ENCODE measurements at regions not wholly inside any gene's neighbourhood (a gene's known extent, or its start where the extent isn't known, plus 50 kb on each side); places are given as distances from the start of the nearest gene placed in this dataset.

- DNase-seq (ENCODE audit: low spot score), result no peak
Measured at GRCh38 chr2:22596306-22596705, 788.7 kb upstream of the KLHL29 start.

- DNase-seq (ENCODE audit: low spot score), result no peak
Measured at GRCh38 chr2:22600156-22600555, 784.8 kb upstream of the KLHL29 start.

GRCh38 chr2:22600999-22601398 lies 784.0 kb upstream of the KLHL29 start:
- DNase-seq (ENCODE audit: low spot score), result no peak

- DNase-seq (ENCODE audit: low spot score), result no peak
Measured at GRCh38 chr2:22604136-22604535, 780.8 kb upstream of the KLHL29 start.

- no peak for DNase-seq (ENCODE audit: low spot score)
Measured at GRCh38 chr2:22616031-22616430, 768.9 kb upstream of the KLHL29 start.

- no peak for DNase-seq (ENCODE audit: low spot score)
Measured at GRCh38 chr2:22623620-22624019, 761.4 kb upstream of the KLHL29 start.

- DNase-seq (ENCODE audit: low spot score), result no peak
Measured at GRCh38 chr2:22626621-22627020, 758.4 kb upstream of the KLHL29 start.

- DNase-seq (ENCODE audit: low spot score), result no peak
Measured at GRCh38 chr2:22628221-22628620, 756.8 kb upstream of the KLHL29 start.

- DNase-seq (ENCODE audit: low spot score), result no peak
Measured at GRCh38 chr2:22628906-22629305, 756.1 kb upstream of the KLHL29 start.

- no peak for DNase-seq (ENCODE audit: low spot score)
Measured at GRCh38 chr2:22634167-22634566, 750.8 kb upstream of the KLHL29 start.

GRCh38 chr2:22656426-22656825 lies 728.6 kb upstream of the KLHL29 start:
- no peak for DNase-seq (ENCODE audit: low spot score)

- no peak for DNase-seq (ENCODE audit: low spot score)
Measured at GRCh38 chr2:22673529-22673928, 711.5 kb upstream of the KLHL29 start.

- no peak for DNase-seq (ENCODE audit: low spot score)
Measured at GRCh38 chr2:22683914-22684313, 701.1 kb upstream of the KLHL29 start.

GRCh38 chr2:22690096-22690495 lies 694.9 kb upstream of the KLHL29 start:
- no peak for DNase-seq (ENCODE audit: low spot score)

- DNase-seq (ENCODE audit: low spot score), result no peak
Measured at GRCh38 chr2:22691666-22692065, 693.3 kb upstream of the KLHL29 start.

- no peak for DNase-seq (ENCODE audit: low spot score)
Measured at GRCh38 chr2:22692746-22693145, 692.2 kb upstream of the KLHL29 start.

- no peak for DNase-seq (ENCODE audit: low spot score)
Measured at GRCh38 chr2:22694300-22694699, 690.7 kb upstream of the KLHL29 start.

- no peak for DNase-seq (ENCODE audit: low spot score)
Measured at GRCh38 chr2:22694856-22695255, 690.1 kb upstream of the KLHL29 start.

GRCh38 chr2:22697054-22697788 lies 687.8 kb upstream of the KLHL29 start:
- no peak for DNase-seq (ENCODE audit: low spot score)

GRCh38 chr2:22701561-22702160 lies 683.3 kb upstream of the KLHL29 start:
- DNase-seq (ENCODE audit: low spot score), result no peak

- no peak for DNase-seq (ENCODE audit: low spot score)
Measured at GRCh38 chr2:22703286-22703920, 681.6 kb upstream of the KLHL29 start.

GRCh38 chr2:22719396-22719795 lies 665.6 kb upstream of the KLHL29 start:
- DNase-seq (ENCODE audit: low spot score), result no peak

GRCh38 chr2:22729466-22729865 lies 655.5 kb upstream of the KLHL29 start:
- DNase-seq (ENCODE audit: low spot score), result no peak

Data from CD4-positive, alpha-beta T cell treated with Interleukin-6 at 100 ng/mL for 8 hours (primary cell).